ENCODE measurements at regions not wholly inside any gene's neighbourhood (a gene's known extent, or its start where the extent isn't known, plus 50 kb on each side); places are given as distances from the start of the nearest gene placed in this dataset.

DNA sequence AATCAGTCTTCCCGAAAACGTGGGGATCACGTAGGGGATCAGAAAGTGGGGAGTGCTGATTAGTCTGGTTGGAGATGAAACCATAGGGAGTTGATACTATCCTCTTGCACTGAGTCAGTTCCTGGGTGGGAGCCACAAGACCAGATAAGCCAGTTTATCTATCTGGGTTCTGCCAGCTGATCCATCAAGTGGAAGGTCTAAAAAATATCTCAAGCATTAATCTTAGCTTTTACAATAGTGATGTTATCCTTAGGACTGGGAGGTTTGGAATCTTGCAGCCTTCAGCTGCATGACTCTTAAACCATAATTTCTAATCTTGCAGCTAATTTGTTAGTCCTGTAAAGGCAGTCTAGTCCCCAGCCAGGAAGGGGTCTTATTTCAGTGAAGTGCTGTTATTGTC lies 2474.2 kb downstream of the PCDH9 start:
- TF ChIP-seq JUND (IDR thresholded peaks at IDR 0.05) (no peak), ATF3 (IDR thresholded peaks at IDR 0.05) (no peak)
- TF ChIP-seq, protein P1, sequence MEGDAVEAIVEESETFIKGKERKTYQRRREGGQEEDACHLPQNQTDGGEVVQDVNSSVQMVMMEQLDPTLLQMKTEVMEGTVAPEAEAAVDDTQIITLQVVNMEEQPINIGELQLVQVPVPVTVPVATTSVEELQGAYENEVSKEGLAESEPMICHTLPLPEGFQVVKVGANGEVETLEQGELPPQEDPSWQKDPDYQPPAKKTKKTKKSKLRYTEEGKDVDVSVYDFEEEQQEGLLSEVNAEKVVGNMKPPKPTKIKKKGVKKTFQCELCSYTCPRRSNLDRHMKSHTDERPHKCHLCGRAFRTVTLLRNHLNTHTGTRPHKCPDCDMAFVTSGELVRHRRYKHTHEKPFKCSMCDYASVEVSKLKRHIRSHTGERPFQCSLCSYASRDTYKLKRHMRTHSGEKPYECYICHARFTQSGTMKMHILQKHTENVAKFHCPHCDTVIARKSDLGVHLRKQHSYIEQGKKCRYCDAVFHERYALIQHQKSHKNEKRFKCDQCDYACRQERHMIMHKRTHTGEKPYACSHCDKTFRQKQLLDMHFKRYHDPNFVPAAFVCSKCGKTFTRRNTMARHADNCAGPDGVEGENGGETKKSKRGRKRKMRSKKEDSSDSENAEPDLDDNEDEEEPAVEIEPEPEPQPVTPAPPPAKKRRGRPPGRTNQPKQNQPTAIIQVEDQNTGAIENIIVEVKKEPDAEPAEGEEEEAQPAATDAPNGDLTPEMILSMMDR (IDR thresholded peaks at IDR 0.05; ENCODE audit: low read depth, low read length, missing input control) = no peak

Data from liver (tissue), 3 donors.